Neural cell (in vitro differentiated cells): ENCODE measurements at regions not wholly inside any gene's neighbourhood (a gene's known extent, or its start where the extent isn't known, plus 50 kb on each side); places are given as distances from the start of the nearest gene placed in this dataset.

Source experiments
- CTCF ChIP-seq: fragments of 450-650 bp; IDR thresholded peaks from 2 replicates; pipeline ENCODE4 v1.5.1; 2014; ENCODE audit warnings: antibody characterized with exemption, mild to moderate bottlenecking, moderate library complexity; ENCODE audit not compliant: poor library complexity, severe bottlenecking
- EP300 ChIP-seq: fragments of 450-650 bp; conservative IDR thresholded peaks from 2 replicates; pipeline ENCODE4 v1.6.1; 2014; ENCODE audit warnings: antibody characterized with exemption, mild to moderate bottlenecking, moderate library complexity; ENCODE audit not compliant: poor library complexity, severe bottlenecking
- EZH2 ChIP-seq: fragments of 200-600, 300-800 bp; shearing (Covaris generic), sonication (generic); IDR thresholded peaks from 2 replicates; pipeline ENCODE4 v1.6.1; 2014; ENCODE audit warnings: antibody characterized with exemption, low read length, borderline replicate concordance, mild to moderate bottlenecking; ENCODE audit not compliant: insufficient read depth, poor library complexity, severe bottlenecking
- MXI1 ChIP-seq: fragments of 450-650 bp; conservative IDR thresholded peaks from 2 replicates; pipeline ENCODE4 v1.6.1; 2014; ENCODE audit warnings: antibody characterized with exemption, mild to moderate bottlenecking; ENCODE audit not compliant: poor library complexity, severe bottlenecking
- POLR2AphosphoS5 ChIP-seq: IDR thresholded peaks from 2 replicates; pipeline ENCODE4 v1.6.1; 2012
- RAD21 ChIP-seq: fragments of 450-650 bp; conservative IDR thresholded peaks from 2 replicates; pipeline ENCODE4 v1.6.1; 2014; ENCODE audit warnings: antibody characterized with exemption, mild to moderate bottlenecking, moderate library complexity
- REST ChIP-seq: IDR thresholded peaks from 2 replicates; pipeline ENCODE4 v1.6.1; 2012; ENCODE audit warnings: borderline replicate concordance
- TAF1 ChIP-seq: IDR thresholded peaks from 2 replicates; pipeline ENCODE4 v1.6.1; 2012; ENCODE audit warnings: low read depth

DNA sequence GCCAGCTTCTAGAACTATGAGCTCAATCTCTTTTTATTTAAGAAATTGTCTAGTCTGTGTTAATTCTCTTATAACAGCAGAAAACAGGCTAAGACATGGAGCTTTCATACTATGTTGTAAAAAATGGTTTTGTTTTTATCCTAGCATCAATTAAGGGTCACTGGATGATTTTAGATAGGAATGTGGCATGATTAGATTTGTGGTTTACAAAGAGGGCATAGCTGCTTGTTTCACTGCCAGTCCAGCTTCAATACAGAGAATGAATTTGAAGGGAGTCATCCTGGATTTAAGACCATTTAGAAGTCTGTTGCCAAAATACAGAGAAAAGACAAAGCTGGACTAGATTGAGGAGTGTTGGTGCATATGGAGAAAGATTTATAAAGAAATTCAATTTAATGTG, 532.6 kb upstream of the CCDC54 start:
- TF ChIP-seq CTCF (no peak), POLR2AphosphoS5 (no peak), TAF1 (no peak), EZH2 (no peak), MXI1 (no peak), EP300 (no peak), RAD21 (no peak), REST (no peak)
